NCI-H2081 treated with DMSO at 0.1 percent for 48 hours (cell line): ENCODE measurements at regions not wholly inside any gene's neighbourhood (a gene's known extent, or its start where the extent isn't known, plus 50 kb on each side); places are given as distances from the start of the nearest gene placed in this dataset.
A peak's percentile ranks its signal among the peaks of the same experiment; 100 is the strongest.
"Not testable (repeated sequence)": the region's sequence is repeated elsewhere in the genome, so short reads cannot be mapped to it uniquely, and the experiment has no call there.

Experiments
- DNase-seq: peaks from one replicate; lab custom pipeline; 2025; lab: John Stamatoyannopoulos, UW

- no peak for DNase-seq
Observed at GRCh38 chr7:113783403-113783802, 135.4 kb downstream of the PPP1R3A start.

DNA sequence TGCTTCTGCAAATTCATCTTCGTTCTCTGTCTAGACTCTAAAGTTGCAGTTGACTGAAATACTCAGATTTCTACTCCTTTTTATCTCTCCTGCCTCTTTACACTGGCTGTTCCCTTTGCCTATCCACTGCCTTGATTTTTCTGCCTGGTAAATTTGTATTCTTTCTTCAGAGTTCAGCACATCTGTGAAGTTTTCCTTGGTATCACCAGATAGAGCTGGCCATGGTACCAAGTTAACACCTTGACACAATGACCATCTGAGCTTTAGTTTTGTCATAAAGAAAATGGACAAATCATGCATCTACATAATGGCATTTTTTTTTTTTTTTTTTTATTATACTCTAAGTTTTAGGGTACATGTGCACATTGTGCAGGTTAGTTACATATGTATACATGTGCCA lies 143.0 kb downstream of the PPP1R3A start:
- no peak for DNase-seq

- DNase-seq = no peak
Observed at GRCh38 chr7:113775401-113775800, 143.4 kb downstream of the PPP1R3A start.

- peak; percentile 39 for DNase-seq
Observed at GRCh38 chr7:113774182-113774807, 144.5 kb downstream of the PPP1R3A start.

GRCh38 chr7:113770146-113770738 lies 148.6 kb downstream of the PPP1R3A start:
- no peak for DNase-seq

GRCh38 chr7:113768387-113768786 lies 150.4 kb downstream of the PPP1R3A start:
- DNase-seq = no peak

DNA sequence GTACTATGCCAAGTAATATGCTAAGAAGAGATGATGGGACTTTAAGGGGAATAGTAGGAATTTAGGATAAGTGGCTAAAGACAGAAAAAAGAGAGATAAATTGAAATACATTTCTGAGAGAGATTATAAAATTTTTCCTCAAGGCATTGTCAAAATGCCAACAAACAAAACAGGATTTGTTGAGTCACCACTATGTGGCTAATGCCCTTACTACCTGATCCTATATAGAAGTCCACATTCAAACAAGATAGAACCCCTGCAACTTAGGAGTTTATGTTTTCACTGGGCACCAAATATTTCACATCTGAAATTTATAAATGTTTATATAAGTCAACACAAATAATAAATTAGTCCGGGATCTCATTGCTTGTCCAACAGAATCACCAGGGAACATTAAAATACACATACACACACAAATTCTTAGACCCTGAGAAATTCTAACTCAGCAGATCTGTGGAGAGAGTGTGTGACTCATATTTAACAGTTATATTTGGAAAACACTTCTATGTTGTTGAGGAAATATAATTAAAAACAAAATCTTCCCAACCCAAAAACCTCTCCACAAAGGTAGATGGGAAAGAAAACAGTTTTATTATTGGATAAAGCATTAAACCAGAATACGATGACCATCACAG lies 154.3 kb downstream of the PPP1R3A start:
- DNase-seq = no peak

DNA sequence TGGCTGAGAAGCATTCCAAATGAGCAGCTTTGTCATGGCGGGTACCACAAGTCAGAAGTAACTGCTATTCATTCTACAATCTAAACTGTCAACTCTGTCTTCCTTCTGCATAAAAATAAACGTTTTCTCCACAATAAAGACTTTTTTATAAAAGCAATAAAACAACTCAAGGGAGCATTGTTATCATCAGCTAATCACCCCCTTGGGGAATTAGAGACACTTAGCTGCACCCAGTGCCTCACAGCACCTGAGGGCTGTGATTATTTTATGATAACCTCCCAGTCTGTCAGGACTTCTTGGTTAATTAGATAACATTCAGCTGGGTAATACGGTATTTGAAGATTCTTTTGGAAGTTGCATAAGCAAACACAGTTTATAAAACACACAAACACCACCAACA lies 155.6 kb downstream of the PPP1R3A start:
- DNase-seq = no peak

- no peak for DNase-seq
Observed at GRCh38 chr7:113756250-113756649, 162.6 kb downstream of the PPP1R3A start.

DNA sequence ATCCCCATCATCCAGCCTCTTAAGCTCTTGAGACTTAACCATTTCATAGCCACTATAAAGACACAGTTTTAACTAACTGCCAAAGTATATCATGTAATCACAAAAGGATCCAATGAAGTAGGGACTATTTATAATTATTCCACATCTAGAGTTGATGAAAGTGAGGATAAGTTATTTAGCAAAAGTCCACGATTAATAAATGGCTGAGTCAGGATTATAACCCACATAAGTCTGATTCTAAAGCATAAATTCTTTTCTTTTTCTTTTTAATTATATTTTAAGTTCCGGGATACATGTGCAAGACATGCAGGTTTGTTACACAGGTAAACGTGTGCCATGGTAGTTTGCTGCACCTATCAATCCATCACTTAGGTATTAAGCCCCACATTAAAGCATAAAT lies 166.1 kb downstream of the PPP1R3A start:
- no peak for DNase-seq

GRCh38 chr7:113752289-113752688 lies 166.5 kb downstream of the PPP1R3A start:
- DNase-seq = no peak

DNA sequence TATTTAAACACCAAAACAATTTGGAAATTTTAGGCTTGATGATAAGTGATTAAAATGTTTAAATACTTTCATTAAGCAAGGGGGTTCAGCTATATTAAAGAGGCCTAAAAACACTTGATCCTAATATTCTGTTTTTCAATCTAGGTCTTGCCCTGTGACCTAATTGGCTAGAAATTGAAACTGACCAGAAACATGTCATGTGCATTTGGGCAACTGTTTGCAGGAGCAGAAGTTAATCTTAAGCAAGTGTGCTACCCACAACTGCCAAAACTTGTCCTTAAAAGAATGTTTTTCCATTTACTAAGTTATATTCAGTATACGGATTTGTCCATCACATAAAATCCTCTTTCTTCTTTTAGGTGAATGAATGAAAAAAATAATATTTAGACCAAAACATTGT lies 167.3 kb downstream of the PPP1R3A start:
- no peak for DNase-seq

DNA sequence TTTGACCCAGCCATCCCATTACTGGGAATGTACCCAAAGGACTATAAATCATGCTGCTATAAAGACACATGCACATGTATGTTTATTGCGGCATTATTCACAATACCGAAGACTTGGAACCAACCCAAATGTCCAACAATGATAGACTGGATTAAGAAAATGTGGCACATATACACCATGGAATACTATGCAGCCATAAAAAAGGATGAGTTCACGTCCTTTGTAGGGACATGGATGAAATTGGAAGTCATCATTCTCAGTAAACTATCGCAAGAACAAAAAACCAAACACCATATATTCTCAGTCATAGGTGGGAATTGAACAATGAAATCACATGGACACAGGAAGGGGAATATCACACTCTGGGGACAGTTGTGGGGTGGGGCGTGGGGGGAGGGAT lies 170.4 kb downstream of the PPP1R3A start:
- DNase-seq = not testable (repeated sequence)

DNA sequence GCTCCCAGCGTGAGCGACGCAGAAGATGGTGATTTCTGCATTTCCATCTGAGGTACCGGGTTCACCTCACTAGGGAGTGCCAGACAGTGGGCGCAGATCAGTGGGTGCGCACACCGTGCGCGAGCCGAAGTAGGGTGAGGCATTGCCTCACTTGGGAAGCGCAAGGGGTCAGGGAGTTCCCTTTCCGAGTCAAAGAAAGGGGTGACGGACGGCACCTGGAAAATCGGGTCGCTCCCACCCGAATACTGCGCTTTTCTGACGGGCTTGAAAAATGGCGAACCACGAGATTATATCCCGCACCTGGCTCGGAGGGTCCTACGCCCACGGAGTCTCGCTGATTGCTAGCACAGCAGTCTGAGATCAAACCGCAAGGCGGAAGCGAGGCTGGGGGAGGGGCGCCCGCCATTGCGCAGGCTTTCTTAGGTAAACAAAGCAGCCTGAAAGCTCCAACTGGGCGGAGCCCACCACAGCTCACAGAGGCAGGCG lies 175.8 kb downstream of the PPP1R3A start:
- not testable (repeated sequence) for DNase-seq

DNA sequence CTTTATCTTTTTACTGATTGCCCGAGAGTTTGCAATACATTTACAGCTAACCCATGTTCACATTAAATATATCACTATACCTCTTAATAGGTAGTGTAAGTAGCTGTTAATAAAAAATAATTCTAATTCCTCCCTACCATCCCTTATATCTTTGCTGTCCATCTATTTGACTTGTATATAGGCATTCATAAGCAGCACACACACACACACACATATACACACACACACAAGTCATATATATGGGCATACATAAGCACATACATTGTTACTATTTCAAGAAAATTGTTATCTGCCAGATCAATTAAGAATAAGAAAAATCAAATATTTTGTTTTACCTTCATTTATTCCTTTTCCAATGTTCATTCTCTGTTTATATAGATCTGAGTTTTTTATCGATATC lies 176.4 kb downstream of the PPP1R3A start:
- DNase-seq = no peak

DNA sequence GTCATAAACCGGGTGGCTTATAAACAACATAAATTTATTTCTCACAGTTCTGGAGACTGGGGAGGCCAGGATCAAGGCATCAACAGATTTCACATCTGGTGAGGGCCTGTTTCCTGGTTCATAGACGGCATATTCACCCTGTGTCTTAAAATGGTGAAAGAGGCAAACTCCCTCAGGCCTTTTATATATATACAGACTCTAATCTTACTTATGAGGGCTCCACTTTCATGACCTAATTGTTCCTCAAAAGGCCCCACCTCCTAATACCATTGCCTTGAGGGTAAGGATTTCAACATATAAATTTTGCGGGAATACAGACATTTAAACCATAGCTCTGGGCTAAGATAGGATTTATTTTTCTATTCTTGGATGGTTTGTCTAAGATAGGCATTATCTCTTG lies 187.2 kb downstream of the PPP1R3A start:
- DNase-seq = no peak

- no peak for DNase-seq
Observed at GRCh38 chr7:113730309-113730955, 188.4 kb downstream of the PPP1R3A start.

- DNase-seq = no peak
Observed at GRCh38 chr7:113727486-113727885, 191.3 kb downstream of the PPP1R3A start.

- DNase-seq = no peak
Observed at GRCh38 chr7:113722006-113722405, 196.8 kb downstream of the PPP1R3A start.

- DNase-seq = no peak
Observed at GRCh38 chr7:113717739-113718138, 201.1 kb downstream of the PPP1R3A start.

- no peak for DNase-seq
Observed at GRCh38 chr7:113715981-113716856, 202.6 kb downstream of the PPP1R3A start.

DNA sequence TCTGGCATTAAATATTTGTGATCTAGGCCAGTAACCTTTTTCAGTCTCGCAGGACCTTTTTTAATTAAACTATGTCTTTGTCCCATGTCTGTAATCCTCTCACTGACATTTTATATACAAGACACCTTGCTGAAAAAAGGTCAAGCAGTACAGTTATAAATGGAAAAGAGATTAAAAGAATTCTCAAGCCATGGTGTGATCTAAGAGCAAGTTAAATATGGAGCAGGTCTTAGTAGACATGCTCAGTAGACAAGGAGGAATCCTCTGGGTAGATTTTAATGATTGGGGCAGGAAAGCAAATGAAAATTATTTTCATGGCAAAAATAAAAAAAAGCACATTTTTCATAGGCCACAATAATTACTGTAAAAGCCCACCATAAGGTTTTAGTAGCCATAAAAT lies 203.5 kb downstream of the PPP1R3A start:
- DNase-seq = no peak
